Body of pancreas (tissue), 4 donors: ENCODE measurements at regions not wholly inside any gene's neighbourhood (a gene's known extent, or its start where the extent isn't known, plus 50 kb on each side); places are given as distances from the start of the nearest gene placed in this dataset.

Experiments used
- ATAC-seq: fragments of 150-250 bp; one replicate; pipeline ENCODE4 v1.9.1; 2016
- DNase-seq, 4 donors: peaks; one replicate each; pipeline ENCODE4 v3.0.0-alpha.2; 2019
- H3K27ac ChIP-seq, 4 donors: fragments of 200-600 bp; sonication (generic); 1 replicate in 3 of 4; 2 replicates in 1 of 4; pipeline versions ENCODE4 v1.5.1 to v1.6.1; 2016 to 2019; ENCODE audit warnings: mild to moderate bottlenecking in 1 of 4, mixed read lengths in 1 of 4, moderate library complexity in 1 of 4
- H3K27me3 ChIP-seq, 2 donors: fragments of 200-600 bp; sonication (generic); one replicate each; pipeline ENCODE4 v1.6.0; 2016; ENCODE audit warnings: mild to moderate bottlenecking in 1 of 2
- H3K36me3 ChIP-seq, 2 donors: fragments of 200-600 bp; sonication (generic); replicated peaks in 1 of 2; 2 replicates each; pipeline ENCODE4 v1.5.1; 2016; ENCODE audit warnings: low read depth in 2 of 2; ENCODE audit not compliant: insufficient read depth in 1 of 2
- H3K4me1 ChIP-seq: fragments of 200-600 bp; sonication (generic); one replicate; pipeline ENCODE4 v1.6.0; 2016
- H3K4me3 ChIP-seq, 2 donors: fragments of 200-600 bp; sonication (generic); 1 replicate in 1 of 2; 2 replicates in 1 of 2; pipeline ENCODE4 v1.5.1; 2016 to 2019
- H3K9me3 ChIP-seq, 3 donors: fragments of 200-600 bp; sonication (generic); 1 replicate in 2 of 3; 2 replicates in 1 of 3; pipeline ENCODE4 v1.5.1; 2016
- POLR2A ChIP-seq, 3 donors: fragments of 450-650 bp; IDR thresholded peaks; one replicate each; pipeline ENCODE4 v1.6.1; 2016; ENCODE audit warnings: antibody characterized with exemption in 3 of 3, mild to moderate bottlenecking in 2 of 3
- WGBS, 2 donors: methylation state at CpG; one replicate each; pipeline ENCODE4 v1.1.5; 2017; 5-methylcytosine and 5-hydroxymethylcytosine counted together
- intact Hi-C: fragments of 100-400 bp; cut with DNase I; formaldehyde crosslinking; loops from one replicate; pipeline ENCODE4 v1.15.1; 2023
- TF ChIP-seq, protein P1 (sequence below), 7 experiments: fragments of 450-650 bp in 4 of 7; fragments of 200-600 bp in 3 of 7; sonication (generic) in 3 of 7; IDR thresholded peaks; one replicate each; pipeline ENCODE4 v1.5.1; 2016 to 2019; ENCODE audit warnings: antibody characterized with exemption in 7 of 7

DNA sequence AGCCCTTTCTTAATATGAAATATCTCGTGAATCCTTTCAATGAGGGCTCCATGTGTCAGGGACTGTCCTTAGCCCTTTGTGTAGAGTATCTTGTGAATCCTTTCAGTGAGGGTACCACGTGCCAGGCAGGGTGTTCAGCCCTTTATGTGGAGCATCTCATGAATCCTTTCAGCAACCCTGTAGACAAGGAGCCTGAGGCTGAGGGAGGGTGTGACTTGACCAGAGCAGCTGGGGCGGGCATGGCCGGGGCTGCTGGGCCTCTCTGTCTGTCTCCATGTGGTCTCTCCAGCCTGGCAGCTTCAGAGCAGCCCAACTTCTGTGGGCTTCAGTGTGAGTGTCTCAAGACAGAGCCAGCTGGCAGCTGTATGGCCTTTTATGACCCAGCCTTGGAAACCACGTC, 140.2 kb downstream of the AACS start:
- Histone ChIP-seq H3K4me1 (no peaks in the 10 kb centered on the region), H3K36me3 (no peaks in the 10 kb centered on the region), H3K4me3 (no peak overlapping the region), H3K27me3 (peaks cover 0 to 8% of the 10 kb centered on the region in 2 donors), H3K27ac (no peak overlapping the region), H3K9me3 (no peaks in the 10 kb centered on the region)
- no peak for DNase-seq
- 42 to 56% methylated on average over 3 to 5 of the region's 5 CpGs for WGBS, 2 donors
- intact Hi-C loops, result no loop called here
- no peak for ATAC-seq
- TF ChIP-seq, protein P1, sequence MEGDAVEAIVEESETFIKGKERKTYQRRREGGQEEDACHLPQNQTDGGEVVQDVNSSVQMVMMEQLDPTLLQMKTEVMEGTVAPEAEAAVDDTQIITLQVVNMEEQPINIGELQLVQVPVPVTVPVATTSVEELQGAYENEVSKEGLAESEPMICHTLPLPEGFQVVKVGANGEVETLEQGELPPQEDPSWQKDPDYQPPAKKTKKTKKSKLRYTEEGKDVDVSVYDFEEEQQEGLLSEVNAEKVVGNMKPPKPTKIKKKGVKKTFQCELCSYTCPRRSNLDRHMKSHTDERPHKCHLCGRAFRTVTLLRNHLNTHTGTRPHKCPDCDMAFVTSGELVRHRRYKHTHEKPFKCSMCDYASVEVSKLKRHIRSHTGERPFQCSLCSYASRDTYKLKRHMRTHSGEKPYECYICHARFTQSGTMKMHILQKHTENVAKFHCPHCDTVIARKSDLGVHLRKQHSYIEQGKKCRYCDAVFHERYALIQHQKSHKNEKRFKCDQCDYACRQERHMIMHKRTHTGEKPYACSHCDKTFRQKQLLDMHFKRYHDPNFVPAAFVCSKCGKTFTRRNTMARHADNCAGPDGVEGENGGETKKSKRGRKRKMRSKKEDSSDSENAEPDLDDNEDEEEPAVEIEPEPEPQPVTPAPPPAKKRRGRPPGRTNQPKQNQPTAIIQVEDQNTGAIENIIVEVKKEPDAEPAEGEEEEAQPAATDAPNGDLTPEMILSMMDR (IDR thresholded peaks at IDR 0.05), result no peak
- no peak for TF ChIP-seq POLR2A (IDR thresholded peaks at IDR 0.05)

DNA sequence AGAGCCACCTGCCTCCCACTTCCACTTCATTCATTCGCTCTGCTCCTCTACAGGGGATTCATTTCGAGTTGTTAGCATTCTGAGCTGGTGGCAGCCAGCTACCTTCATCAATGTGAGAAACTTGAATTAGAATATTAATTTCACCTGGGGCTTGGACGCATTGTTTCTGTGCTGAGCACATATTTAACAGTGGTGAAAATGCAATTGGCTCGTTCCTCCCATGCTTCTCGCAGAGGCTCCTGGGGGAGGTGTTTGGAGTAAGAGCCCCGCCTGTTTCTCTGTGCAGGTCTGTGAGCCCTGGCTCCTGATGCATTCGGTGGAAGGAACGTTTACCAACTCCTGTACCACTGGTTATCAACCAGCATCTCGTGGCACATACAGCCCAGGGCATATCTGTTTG, 141.5 kb downstream of the AACS start:
- no peaks in the 10 kb centered on the region for H3K4me1 ChIP-seq
- no peak overlapping the region for H3K27ac ChIP-seq
- WGBS, 2 donors, result 48 to 51% methylated on average over 9 of the region's 9 CpGs

DNA sequence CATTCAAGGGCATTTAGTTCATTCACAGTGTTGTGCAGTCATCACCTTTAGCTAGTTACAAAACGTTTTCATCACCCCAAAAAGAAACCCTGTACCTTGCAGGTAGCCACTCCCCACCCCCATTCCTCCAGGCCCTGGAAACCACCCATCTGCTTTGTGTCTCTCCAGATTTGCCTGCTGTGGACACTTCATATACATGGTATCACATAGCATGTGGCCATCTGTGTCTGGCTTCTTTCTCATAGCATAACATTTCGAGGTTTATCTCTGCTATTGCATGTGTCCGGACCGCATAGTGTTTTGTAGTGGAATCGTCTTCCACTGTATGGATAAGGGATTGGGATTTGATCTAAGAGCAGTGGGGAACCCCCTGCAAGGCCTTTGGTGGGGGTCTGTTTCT, 143.1 kb downstream of the AACS start:
- ATAC-seq, result no peak
- TF ChIP-seq, protein P1 (IDR thresholded peaks at IDR 0.05), result no peak
- 51 to 68% methylated on average over 5 of the region's 5 CpGs for WGBS, 2 donors

More for the DNA sequence above, 141.5 kb downstream of the AACS start:
- DNase-seq (no peak), ATAC-seq (no peak)
- H3K36me3 ChIP-seq, result no peaks in the 10 kb centered on the region
- no peaks in the 10 kb centered on the region for H3K9me3 ChIP-seq
- TF ChIP-seq, protein P1 (IDR thresholded peaks at IDR 0.05), result no peak
- no peak for TF ChIP-seq POLR2A (IDR thresholded peaks at IDR 0.05)
- no peak overlapping the region for H3K4me3 ChIP-seq
- H3K27me3 ChIP-seq, result peaks cover 0 to 8% of the 10 kb centered on the region in 2 donors
- intact Hi-C loops, result no loop called here

DNA sequence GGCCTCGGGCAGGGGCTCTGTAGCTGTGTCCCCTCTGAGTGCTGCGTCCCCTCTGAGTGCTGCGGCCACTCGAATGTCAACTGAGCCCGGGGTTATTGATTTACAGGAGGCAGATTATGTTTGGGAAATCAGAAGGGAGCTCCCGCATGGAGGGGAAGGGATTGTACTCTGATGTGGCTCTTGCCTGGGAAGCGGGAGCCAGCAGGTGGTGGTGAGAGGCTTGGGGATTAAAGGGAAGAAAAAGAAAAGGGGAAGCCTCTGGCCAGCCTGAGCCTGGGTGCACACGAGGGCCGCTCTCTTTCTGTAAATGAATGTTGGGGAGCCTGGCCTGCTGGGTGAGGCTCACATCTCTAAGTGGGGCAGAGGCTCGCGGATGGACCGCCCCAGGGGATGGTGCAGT, 143.7 kb downstream of the AACS start:
- H3K9me3 ChIP-seq, result no peaks in the 10 kb centered on the region
- no peak for ATAC-seq
- no peak overlapping the region for H3K27ac ChIP-seq
- intact Hi-C loops, result no loop called here
- H3K27me3 ChIP-seq, result peaks cover 0 to 8% of the 10 kb centered on the region in 2 donors
- H3K4me3 ChIP-seq, result no peak overlapping the region
- TF ChIP-seq, protein P1 (IDR thresholded peaks at IDR 0.05), result no peak
- TF ChIP-seq POLR2A (IDR thresholded peaks at IDR 0.05), result no peak
- 27 to 33% methylated on average over 12 of the region's 12 CpGs for WGBS, 2 donors
- no peaks in the 10 kb centered on the region for H3K4me1 ChIP-seq
- no peak for DNase-seq
- no peaks in the 10 kb centered on the region for H3K36me3 ChIP-seq

More for the DNA sequence above, 143.1 kb downstream of the AACS start:
- H3K4me1 ChIP-seq, result no peaks in the 10 kb centered on the region
- no peaks in the 10 kb centered on the region for H3K9me3 ChIP-seq
- H3K27me3 ChIP-seq, result peaks cover 0 to 8% of the 10 kb centered on the region in 2 donors
- no peak for DNase-seq
- intact Hi-C loops, result no loop called here
- no peaks in the 10 kb centered on the region for H3K36me3 ChIP-seq
- no peak overlapping the region for H3K4me3 ChIP-seq
- H3K27ac ChIP-seq, result no peak overlapping the region

DNA sequence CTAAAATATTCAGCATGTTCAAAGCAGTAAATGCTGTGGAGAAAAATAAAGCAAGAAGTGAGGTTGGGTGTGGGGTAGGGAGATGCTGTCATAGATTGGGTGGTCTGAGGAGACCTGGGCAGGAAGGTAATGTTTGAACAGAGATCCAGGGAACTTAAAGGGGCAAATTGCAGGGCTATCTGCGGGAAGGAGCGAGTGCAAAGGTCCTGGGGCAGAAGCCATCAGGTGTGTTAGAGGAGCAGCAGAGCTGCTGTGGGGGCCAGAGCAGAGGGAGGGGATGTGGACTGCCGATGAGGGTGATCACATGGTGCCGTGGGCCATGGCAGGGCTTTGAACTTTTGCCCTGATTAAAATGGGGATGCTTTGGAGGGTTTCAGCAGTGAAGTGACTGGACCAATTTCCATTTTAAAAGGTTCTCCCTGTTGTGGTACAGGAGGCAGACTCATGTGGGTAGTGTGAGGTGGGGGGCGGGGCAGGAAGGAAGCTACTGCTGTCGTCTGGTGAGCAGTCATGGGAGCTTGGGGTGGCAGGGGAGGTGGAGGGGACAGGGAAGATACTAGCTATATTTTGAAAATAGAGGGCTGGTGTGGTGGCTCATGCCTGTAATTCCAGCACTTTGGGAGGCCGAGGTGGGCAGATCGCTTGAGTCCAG, 145.0 kb downstream of the AACS start:
- 65 to 71% methylated on average over 8 of the region's 8 CpGs for WGBS, 2 donors
- Histone ChIP-seq H3K27ac (no peak overlapping the region), H3K4me3 (no peak overlapping the region), H3K27me3 (peaks cover 0 to 8% of the 10 kb centered on the region in 2 donors), H3K9me3 (no peaks in the 10 kb centered on the region), H3K4me1 (no peaks in the 10 kb centered on the region), H3K36me3 (no peaks in the 10 kb centered on the region)
- TF ChIP-seq, protein P1 (IDR thresholded peaks at IDR 0.05), result no peak
- TF ChIP-seq POLR2A (IDR thresholded peaks at IDR 0.05), result no peak
- DNase-seq, result no peak
- no peak for ATAC-seq
- intact Hi-C loops, result no loop called here
